Stomach smooth muscle (tissue), 2 donors: ENCODE measurements at regions not wholly inside any gene's neighbourhood (a gene's known extent, or its start where the extent isn't known, plus 50 kb on each side); places are given as distances from the start of the nearest gene placed in this dataset.
"Not testable (repeated sequence)": the region's sequence is repeated elsewhere in the genome, so short reads cannot be mapped to it uniquely, and the experiment has no call there.

Experiments
- H3K27ac ChIP-seq: one replicate; pipeline ENCODE4 v1.7.0; 2013; ENCODE audit warnings: mild to moderate bottlenecking, low read length, inconsistent platforms
- H3K27me3 ChIP-seq, 2 donors: one replicate each; pipeline ENCODE4 v1.7.0; 2013; ENCODE audit warnings: low read length in 2 of 2; ENCODE audit not compliant: insufficient read depth in 2 of 2, control insufficient read depth in 1 of 2
- H3K36me3 ChIP-seq, 2 donors: one replicate each; pipeline ENCODE4 v1.7.0; 2013; ENCODE audit warnings: low read length in 2 of 2; ENCODE audit not compliant: control insufficient read depth in 2 of 2, insufficient read depth in 2 of 2
- H3K4me1 ChIP-seq: one replicate; pipeline ENCODE4 v1.7.0; 2013; ENCODE audit warnings: low read length; ENCODE audit not compliant: control insufficient read depth, insufficient read depth
- H3K4me3 ChIP-seq, 2 donors: one replicate each; pipeline ENCODE4 v1.7.0; 2013; ENCODE audit warnings: low read length in 2 of 2
- H3K9ac ChIP-seq, 2 donors: one replicate each; pipeline ENCODE4 v1.7.0; 2013; ENCODE audit warnings: low read length in 2 of 2, mild to moderate bottlenecking in 1 of 2
- H3K9me3 ChIP-seq, 2 donors: one replicate each; pipeline ENCODE4 v1.7.0; 2013; ENCODE audit warnings: low read length in 2 of 2; ENCODE audit not compliant: control insufficient read depth in 2 of 2
- donor health status: healthy.
- donor health status: Pancreatic carcinoma.

DNA sequence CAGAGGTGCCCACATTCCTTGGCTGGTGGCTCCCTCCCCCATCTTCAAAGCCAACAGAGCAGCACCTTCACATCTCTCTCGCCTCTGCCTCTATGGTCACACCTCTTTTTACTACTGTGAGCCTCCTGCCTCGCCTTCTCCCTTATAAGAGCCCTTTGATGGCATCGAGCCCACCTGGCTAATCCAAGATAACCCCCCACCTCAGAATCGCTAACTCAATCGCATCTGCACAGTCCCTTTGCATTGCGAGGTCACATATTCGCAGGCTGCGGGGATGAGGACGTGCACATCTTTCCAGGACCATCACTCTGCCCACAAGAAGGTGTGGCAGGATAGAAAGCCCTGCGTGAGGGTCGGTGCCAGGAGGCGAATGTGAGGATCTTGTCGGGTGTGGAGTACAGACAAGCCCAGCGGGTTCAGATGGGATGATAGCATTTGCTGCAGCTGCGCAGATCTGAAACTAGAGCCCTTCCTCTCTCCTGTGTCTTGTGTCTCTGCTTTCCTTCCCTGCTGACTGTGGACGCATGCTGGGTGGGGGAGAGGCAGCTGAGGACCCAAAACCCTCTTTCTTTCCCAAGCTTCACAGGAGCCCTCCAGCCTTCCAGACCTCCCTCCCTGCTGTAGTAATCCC, 148.3 kb upstream of the HDAC4 start:
- Histone ChIP-seq H3K9ac (no peak overlapping the region), H3K36me3 (no peaks in the 10 kb centered on the region), H3K27ac (no peak overlapping the region), H3K4me3 (no peak overlapping the region), H3K27me3 (no peaks in the 10 kb centered on the region), H3K9me3 (no peaks in the 10 kb centered on the region), H3K4me1 (peaks cover 8% of the 10 kb centered on the region)

DNA sequence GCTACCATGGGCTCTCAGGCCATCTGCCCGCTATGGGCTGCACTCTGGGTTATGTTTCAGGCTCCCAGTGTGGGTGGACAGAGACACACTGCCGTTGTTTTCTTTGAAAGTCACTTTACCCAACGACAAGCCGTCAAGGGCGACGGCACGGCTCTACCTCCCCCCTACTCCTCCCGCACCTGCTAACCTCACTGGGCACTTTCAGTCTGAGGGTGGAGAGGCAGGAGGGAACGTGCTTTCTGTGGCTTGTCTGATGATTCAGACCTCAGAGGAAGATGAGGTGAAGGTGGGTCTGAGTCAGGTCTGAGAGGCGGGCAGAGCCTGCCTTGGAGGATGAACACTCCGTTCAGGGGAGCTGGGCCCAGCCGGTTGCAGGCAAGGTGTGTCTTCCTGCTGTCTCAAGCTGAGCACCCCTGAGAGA, 147.6 kb upstream of the HDAC4 start:
- H3K27me3 ChIP-seq, result no peaks in the 10 kb centered on the region
- no peak overlapping the region for H3K4me3 ChIP-seq
- H3K27ac ChIP-seq, result no peak overlapping the region
- no peaks in the 10 kb centered on the region for H3K36me3 ChIP-seq
- peaks cover 12% of the 10 kb centered on the region for H3K4me1 ChIP-seq
- no peaks in the 10 kb centered on the region for H3K9me3 ChIP-seq
- H3K9ac ChIP-seq, result no peak overlapping the region

DNA sequence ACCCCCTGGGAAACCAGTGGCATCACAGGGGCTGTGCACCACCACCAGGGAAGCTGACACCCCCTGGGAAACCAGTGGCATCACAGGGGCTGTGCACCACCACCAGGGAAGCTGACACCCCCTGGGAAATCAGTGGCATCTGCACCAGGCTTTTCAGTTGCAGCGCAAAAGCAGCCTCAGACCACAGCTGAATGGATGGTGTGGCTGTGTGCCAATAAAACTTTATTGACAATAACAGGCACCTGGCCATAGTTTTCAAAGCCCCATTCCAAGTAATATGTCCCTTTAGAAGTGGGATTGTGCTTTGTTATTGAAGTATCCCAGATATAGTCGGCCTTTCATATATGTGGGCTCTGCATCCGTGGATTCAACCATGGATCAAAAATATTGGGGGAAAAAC, 146.3 kb upstream of the HDAC4 start:
- not testable (repeated sequence) for H3K27me3 ChIP-seq, H3K36me3 ChIP-seq, H3K9me3 ChIP-seq, H3K9ac ChIP-seq, H3K27ac ChIP-seq, H3K4me3 ChIP-seq
- H3K4me1 ChIP-seq, result peaks cover 12% of the 10 kb centered on the region

DNA sequence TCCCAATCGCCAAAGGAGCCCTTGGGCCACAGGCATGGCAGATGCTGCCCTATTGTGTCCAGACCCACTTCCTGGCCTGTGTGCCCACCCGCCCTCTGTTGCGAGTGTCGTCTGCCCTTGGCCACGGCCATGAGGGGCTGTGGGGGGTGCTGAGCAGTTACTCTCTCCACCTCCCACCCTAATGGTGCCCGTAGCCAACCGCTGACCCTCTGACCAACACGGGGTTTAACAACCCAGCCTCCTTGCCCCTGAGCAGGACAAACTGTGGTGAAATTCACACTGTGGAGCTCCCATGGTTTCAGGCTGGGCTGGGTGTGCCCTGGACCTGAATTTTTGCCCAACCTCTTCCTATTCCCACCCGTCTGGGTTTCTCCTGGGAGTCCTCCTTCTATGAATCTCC, 145.7 kb upstream of the HDAC4 start:
- H3K36me3 ChIP-seq, result no peaks in the 10 kb centered on the region
- no peaks in the 10 kb centered on the region for H3K27me3 ChIP-seq
- no peak overlapping the region for H3K27ac ChIP-seq
- no peak overlapping the region for H3K9ac ChIP-seq
- no peaks in the 10 kb centered on the region for H3K9me3 ChIP-seq
- peaks cover 12% of the 10 kb centered on the region for H3K4me1 ChIP-seq
- no peak overlapping the region for H3K4me3 ChIP-seq

DNA sequence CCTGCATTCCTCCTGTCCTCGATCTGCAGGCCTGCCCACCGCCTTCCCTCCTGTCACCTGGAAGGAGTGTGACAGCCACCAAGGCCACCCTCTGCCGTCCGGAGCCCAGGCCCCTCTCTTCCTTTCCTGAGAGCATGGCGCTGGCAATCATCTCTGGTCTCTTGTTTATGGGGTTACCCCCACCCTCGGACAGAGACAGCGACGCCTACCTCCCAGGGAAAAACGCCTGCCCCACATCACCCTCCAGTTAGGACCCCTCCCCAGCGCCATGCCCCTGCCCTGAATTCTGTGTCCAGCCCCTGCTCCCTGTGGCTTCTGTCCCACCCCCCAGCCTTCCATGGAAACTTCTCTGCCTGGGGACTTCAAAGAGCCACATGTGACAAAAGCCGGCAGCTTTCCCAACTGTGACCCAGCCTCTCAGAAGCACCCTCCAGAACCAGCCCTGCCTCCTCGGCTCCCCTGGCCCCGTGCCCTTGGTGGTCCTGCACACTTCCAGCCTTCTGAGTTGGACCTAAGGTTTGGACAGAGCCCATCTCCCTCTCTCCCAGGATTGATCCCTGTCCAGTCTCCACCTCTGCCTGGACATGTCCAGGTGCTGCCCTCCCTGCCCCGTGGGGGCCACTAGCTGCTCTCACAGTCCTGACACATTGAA, 145.0 kb upstream of the HDAC4 start:
- Histone ChIP-seq H3K9me3 (no peaks in the 10 kb centered on the region), H3K4me3 (no peak overlapping the region), H3K27me3 (no peaks in the 10 kb centered on the region), H3K36me3 (no peaks in the 10 kb centered on the region), H3K27ac (no peak overlapping the region), H3K9ac (no peak overlapping the region), H3K4me1 (peaks cover 12% of the 10 kb centered on the region)

DNA sequence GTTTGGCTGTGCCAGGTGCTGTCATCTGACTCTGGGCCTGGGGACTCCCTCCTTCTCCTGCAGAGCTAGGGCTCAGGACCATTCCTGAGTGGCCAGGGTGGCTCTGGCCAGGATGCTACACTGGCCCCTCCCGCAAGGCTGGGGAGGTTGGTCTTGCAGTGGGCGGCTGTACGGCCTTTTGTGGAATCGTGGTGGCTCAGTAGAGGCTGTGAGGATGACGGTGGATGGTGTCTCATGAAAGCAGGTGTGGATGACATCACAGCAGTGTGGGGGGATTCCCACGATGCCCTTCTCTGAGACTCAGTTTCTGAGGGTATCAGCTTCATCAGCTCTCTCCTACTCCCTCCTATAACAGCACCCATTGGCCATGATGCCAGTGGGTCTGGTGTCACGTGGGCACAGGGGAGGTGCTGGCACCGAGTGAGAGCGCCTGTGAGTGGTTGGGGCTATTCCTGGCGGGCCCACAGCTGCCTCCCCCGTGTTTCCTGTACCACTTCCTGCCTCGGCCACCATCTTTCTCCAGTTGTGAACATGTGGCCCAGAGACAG, 144.2 kb upstream of the HDAC4 start:
- no peaks in the 10 kb centered on the region for H3K27me3 ChIP-seq
- H3K36me3 ChIP-seq, result no peaks in the 10 kb centered on the region
- no peaks in the 10 kb centered on the region for H3K9me3 ChIP-seq
- peak overlapping the region; percentile 70 for H3K27ac ChIP-seq
- no peak overlapping the region for H3K4me3 ChIP-seq
- H3K4me1 ChIP-seq, result peaks cover 12% of the 10 kb centered on the region
- H3K9ac ChIP-seq, result no peak overlapping the region

DNA sequence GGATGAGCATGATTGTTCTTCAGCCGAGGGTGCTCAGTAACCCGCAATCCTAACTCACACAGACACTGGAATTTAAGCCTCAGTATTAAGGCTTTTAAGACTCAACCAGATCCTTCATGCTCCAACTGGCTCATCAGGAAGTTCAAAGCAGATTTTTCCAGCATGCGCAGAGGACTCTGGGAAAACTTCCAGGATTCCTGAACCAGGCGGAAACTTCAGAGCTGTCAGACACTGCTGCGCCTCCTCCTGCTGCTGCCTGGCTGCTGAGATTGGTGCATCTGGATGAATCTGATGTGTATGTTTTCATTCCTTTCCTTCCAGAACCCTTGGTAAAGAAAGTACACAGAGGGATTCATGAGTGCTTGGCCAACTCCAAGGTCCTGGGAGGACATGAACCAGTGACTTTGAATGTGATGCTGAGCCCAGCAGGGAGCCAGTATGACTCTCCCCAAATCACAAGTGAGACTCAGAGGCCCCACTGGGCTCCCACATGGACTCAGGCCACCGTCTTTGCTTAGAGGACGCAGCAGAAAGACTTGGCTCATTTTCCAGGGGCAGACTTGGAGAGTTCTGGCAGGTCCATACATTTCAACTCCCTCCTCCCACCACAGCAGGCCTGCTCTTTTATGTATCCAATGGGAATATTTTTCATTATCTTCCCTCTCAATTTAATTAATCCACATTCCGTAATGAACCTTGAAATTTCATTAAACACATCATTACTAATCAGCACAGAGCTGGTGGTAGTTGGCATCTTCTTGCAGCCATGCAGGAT, 143.5 kb upstream of the HDAC4 start:
- peak overlapping the region in 1 of 2 donors; percentile 21 for H3K9ac ChIP-seq

DNA sequence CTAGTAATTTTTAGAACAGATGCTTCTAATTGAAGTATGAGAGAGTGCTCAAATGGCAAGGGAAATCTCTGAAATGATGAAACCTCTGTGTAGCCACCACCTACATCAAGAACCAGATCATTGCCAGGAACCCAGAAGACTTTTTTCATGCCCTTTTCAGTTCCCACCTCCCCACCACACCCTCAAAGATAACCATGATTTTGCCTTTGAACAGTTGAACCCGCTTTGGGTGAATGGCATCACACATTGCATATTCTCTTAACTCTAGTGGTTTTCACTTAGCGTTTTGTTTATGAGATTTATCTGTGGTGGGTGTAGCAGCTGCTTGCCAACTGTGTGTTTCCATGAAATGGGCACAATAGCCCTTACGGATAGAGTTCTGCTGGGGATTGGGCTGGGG, 142.9 kb upstream of the HDAC4 start:
- Histone ChIP-seq H3K9me3 (no peaks in the 10 kb centered on the region), H3K27ac (peak overlapping the region; percentile 70), H3K4me3 (no peak overlapping the region), H3K27me3 (no peaks in the 10 kb centered on the region), H3K36me3 (no peaks in the 10 kb centered on the region), H3K4me1 (peaks cover 12% of the 10 kb centered on the region), H3K9ac (peak overlapping the region in 1 of 2 donors; percentile 21)

More for the DNA sequence above, 143.5 kb upstream of the HDAC4 start:
- H3K4me3 ChIP-seq, result no peak overlapping the region
- H3K4me1 ChIP-seq, result peaks cover 12% of the 10 kb centered on the region
- no peaks in the 10 kb centered on the region for H3K27me3 ChIP-seq
- no peaks in the 10 kb centered on the region for H3K36me3 ChIP-seq
- no peaks in the 10 kb centered on the region for H3K9me3 ChIP-seq
- peak overlapping the region; percentile 70 for H3K27ac ChIP-seq

DNA sequence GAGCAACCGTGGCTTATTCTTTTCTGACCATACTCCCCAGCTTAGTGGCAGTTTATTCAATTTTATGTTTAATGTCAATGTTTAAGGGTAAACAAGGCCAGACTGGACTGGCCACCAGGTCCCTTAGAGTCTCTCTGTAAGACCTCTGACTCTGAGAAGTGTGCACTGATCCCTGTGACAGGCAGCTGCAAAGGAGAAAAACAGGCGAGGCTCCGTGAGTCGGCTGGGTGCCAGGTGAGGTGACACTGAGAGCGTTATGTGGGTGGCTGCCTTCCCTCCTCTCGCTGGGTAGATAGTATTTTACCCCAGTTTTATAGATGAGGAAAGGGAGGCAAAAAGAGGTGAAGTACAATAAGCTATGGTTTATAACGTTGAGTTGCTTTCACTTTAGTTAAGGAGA, 139.4 kb upstream of the HDAC4 start:
- Histone ChIP-seq H3K9me3 (no peaks in the 10 kb centered on the region), H3K4me3 (no peak overlapping the region), H3K9ac (no peak overlapping the region), H3K36me3 (no peaks in the 10 kb centered on the region), H3K27me3 (no peaks in the 10 kb centered on the region), H3K4me1 (peaks cover 12% of the 10 kb centered on the region), H3K27ac (no peak overlapping the region)

DNA sequence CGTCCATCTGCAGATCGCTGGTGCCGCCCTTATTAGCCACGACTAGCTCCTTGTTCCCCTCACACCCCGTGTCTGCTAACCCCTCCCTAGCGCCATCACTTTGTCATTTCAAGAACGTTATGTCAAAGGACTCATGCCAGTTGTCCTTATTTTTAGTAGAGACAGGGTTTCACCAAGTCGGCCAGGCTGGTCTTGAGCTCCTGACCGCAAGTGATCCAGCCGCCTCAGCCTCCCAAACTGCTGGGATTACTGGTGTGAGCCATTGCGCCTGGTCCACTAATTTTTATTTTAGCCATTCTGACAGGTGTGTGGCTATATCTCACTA, 138.9 kb upstream of the HDAC4 start:
- Histone ChIP-seq H3K9ac (no peak overlapping the region), H3K4me1 (peaks cover 9% of the 10 kb centered on the region), H3K27ac (no peak overlapping the region), H3K4me3 (no peak overlapping the region), H3K27me3 (no peaks in the 10 kb centered on the region), H3K9me3 (peaks cover 0 to 3% of the 10 kb centered on the region in 2 donors), H3K36me3 (no peaks in the 10 kb centered on the region)
